H1 (cell line): ENCODE measurements at regions not wholly inside any gene's neighbourhood (a gene's known extent, or its start where the extent isn't known, plus 50 kb on each side); places are given as distances from the start of the nearest gene placed in this dataset.

ENCODE experiments used
- CTCF ChIA-PET: fragments of 300-600 bp; sonication (Branson Sonifier 250); formaldehyde crosslinking; loops from one replicate; lab custom pipeline; 2021; ENCODE audit not compliant: partially characterized antibody; lab: Charles Lee
- POLR2A ChIA-PET: fragments of 300-600 bp; sonication (Branson Sonifier 250); formaldehyde crosslinking; loops from one replicate; lab custom pipeline; 2021; ENCODE audit warnings: inconsistent platforms; ENCODE audit not compliant: partially characterized antibody; lab: Charles Lee
- DNase-seq, 2 experiments: peaks; one replicate each; pipeline versions ENCODE4 v3.0.0 to v3.0.0-alpha.2; 2010 to 2022; ENCODE audit warnings: low spot score in 2 of 2, low read depth in 1 of 2, mixed read lengths in 1 of 2
- FAIRE-seq: peaks from 2 replicates; lab custom pipeline; 2011; peaks lifted over from hg19 to GRCh38; lab: Jason Lieb, UNC
- H2AFZ ChIP-seq: 2 replicates; pipeline ENCODE4 v1.8.1; 2012; ENCODE audit warnings: low read length, inconsistent platforms
- H2AK5ac ChIP-seq: 2 replicates; pipeline ENCODE4 v1.6.1; 2013; ENCODE audit warnings: low read depth, low read length
- H2BK120ac ChIP-seq: replicated peaks from 2 replicates; pipeline ENCODE3; 2013; ENCODE audit warnings: low read depth, low read length, inconsistent platforms
- H2BK12ac ChIP-seq: 2 replicates; pipeline ENCODE4 v1.6.1; 2013; ENCODE audit warnings: low read depth, low read length
- H2BK15ac ChIP-seq: 2 replicates; pipeline ENCODE4 v1.6.1; 2013; ENCODE audit warnings: low read length
- H2BK20ac ChIP-seq: 2 replicates; pipeline ENCODE4 v1.6.1; 2013; ENCODE audit warnings: low read length
- H2BK5ac ChIP-seq: 2 replicates; pipeline ENCODE4 v1.6.1; 2013; ENCODE audit warnings: low read depth, low read length
- H3K14ac ChIP-seq: 2 replicates; pipeline ENCODE4 v1.6.1; 2013; ENCODE audit warnings: inconsistent platforms; ENCODE audit not compliant: insufficient read length
- H3K18ac ChIP-seq: 2 replicates; pipeline ENCODE4 v1.6.1; 2013; ENCODE audit warnings: low read length; ENCODE audit errors: extremely low read depth
- H3K23ac ChIP-seq: 2 replicates; pipeline ENCODE4 v1.6.1; 2013; ENCODE audit warnings: inconsistent platforms; ENCODE audit not compliant: insufficient read length
- H3K23me2 ChIP-seq: 2 replicates; pipeline ENCODE4 v1.6.1; 2013; ENCODE audit warnings: low read depth, low read length
- H3K27ac ChIP-seq: 2 replicates; pipeline ENCODE4 v1.6.1; 2011; ENCODE audit warnings: low read depth, low read length, inconsistent platforms
- H3K27me3 ChIP-seq, 4 experiments: replicated peaks in 1 of 4; 1 replicate in 1 of 4; 2 replicates in 3 of 4; pipeline versions ENCODE4 v1.6.1 to v1.8.1; 2011 to 2013; ENCODE audit warnings: low read length in 3 of 4, mild to moderate bottlenecking in 3 of 4, inconsistent platforms in 2 of 4, mixed read lengths in 2 of 4, moderate library complexity in 1 of 4; ENCODE audit not compliant: control insufficient read depth in 3 of 4, insufficient read depth in 3 of 4; ENCODE audit errors: extremely low read depth in 1 of 4
- H3K36me3 ChIP-seq, 4 experiments: 2 replicates each; pipeline versions ENCODE4 v1.6.1 to v1.8.1; 2011 to 2013; ENCODE audit warnings: mild to moderate bottlenecking in 4 of 4, low read length in 3 of 4, moderate library complexity in 2 of 4, control low read depth in 1 of 4, inconsistent platforms in 1 of 4; ENCODE audit not compliant: insufficient read depth in 4 of 4, control insufficient read depth in 2 of 4
- H3K4ac ChIP-seq: replicated peaks from 2 replicates; pipeline ENCODE3; 2013; ENCODE audit warnings: low read length, low read depth, mixed read lengths, inconsistent platforms; ENCODE audit not compliant: insufficient read length
- H3K4me1 ChIP-seq, 4 experiments: replicated peaks in 1 of 4; 1 replicate in 1 of 4; 2 replicates in 3 of 4; pipeline versions ENCODE4 v1.6.1 to v1.8.1; 2011 to 2013; ENCODE audit warnings: low read length in 3 of 4, inconsistent platforms in 2 of 4, mixed read lengths in 1 of 4; ENCODE audit not compliant: insufficient read depth in 4 of 4, control insufficient read depth in 3 of 4
- H3K4me2 ChIP-seq, 2 experiments: 2 replicates each; pipeline versions ENCODE4 v1.6.1 to v1.8.1; 2011 to 2013; ENCODE audit warnings: low read depth in 2 of 2, low read length in 2 of 2, control low read depth in 1 of 2, inconsistent platforms in 1 of 2, mild to moderate bottlenecking in 1 of 2; ENCODE audit not compliant: insufficient read depth in 1 of 2
- H3K4me3 ChIP-seq, 4 experiments: fragments of 200-600, 300-600 bp in 1 of 4; sonication (generic), shearing (Covaris generic), sonication (Bioruptor Twin) in 1 of 4; 2 replicates each; pipeline versions ENCODE4 v1.5.1 to v1.8.1; 2011 to 2016; ENCODE audit warnings: low read length in 4 of 4, low read depth in 3 of 4, control low read depth in 2 of 4, inconsistent platforms in 2 of 4, mild to moderate bottlenecking in 2 of 4, mixed read lengths in 1 of 4, moderate library complexity in 1 of 4; ENCODE audit not compliant: insufficient read depth in 2 of 4; ENCODE audit errors: extremely low read depth in 1 of 4
- H3K56ac ChIP-seq: replicated peaks from 2 replicates; pipeline ENCODE3; 2013; ENCODE audit warnings: low read depth, mild to moderate bottlenecking, mixed read lengths, low read length, inconsistent platforms; ENCODE audit not compliant: insufficient read length
- H3K79me1 ChIP-seq: 2 replicates; pipeline ENCODE4 v1.6.1; 2013; ENCODE audit warnings: low read depth, low read length, control low read depth
- H3K79me2 ChIP-seq, 2 experiments: 2 replicates each; pipeline versions ENCODE4 v1.6.1 to v1.8.1; 2012 to 2013; ENCODE audit warnings: low read length in 2 of 2, mild to moderate bottlenecking in 2 of 2, inconsistent platforms in 1 of 2; ENCODE audit not compliant: insufficient read depth in 2 of 2, control insufficient read depth in 1 of 2
- H3K9ac ChIP-seq, 4 experiments: replicated peaks in 1 of 4; 1 replicate in 1 of 4; 2 replicates in 3 of 4; pipeline versions ENCODE4 v1.6.1 to v1.8.1; 2011 to 2013; ENCODE audit warnings: low read depth in 3 of 4, low read length in 3 of 4, control low read depth in 2 of 4, mild to moderate bottlenecking in 2 of 4, moderate library complexity in 2 of 4, inconsistent platforms in 1 of 4; ENCODE audit errors: extremely low read depth in 1 of 4
- H3K9me3 ChIP-seq, 2 experiments: 2 replicates each; pipeline versions ENCODE4 v1.6.1 to v1.8.1; 2012 to 2013; ENCODE audit warnings: mild to moderate bottlenecking in 2 of 2, moderate library complexity in 2 of 2, control low read depth in 1 of 2, inconsistent platforms in 1 of 2, low read depth in 1 of 2, low read length in 1 of 2, mixed read lengths in 1 of 2; ENCODE audit not compliant: insufficient read depth in 2 of 2
- H4K20me1 ChIP-seq, 2 experiments: replicated peaks in 1 of 2; 2 replicates each; pipeline versions ENCODE3 to v1.8.1; 2011 to 2013; ENCODE audit warnings: inconsistent platforms in 2 of 2, low read length in 2 of 2, mild to moderate bottlenecking in 1 of 2; ENCODE audit not compliant: insufficient read depth in 2 of 2, control insufficient read depth in 1 of 2
- H4K5ac ChIP-seq: 2 replicates; pipeline ENCODE4 v1.6.1; 2013; ENCODE audit warnings: low read length, low read depth, mixed read lengths, inconsistent platforms; ENCODE audit not compliant: insufficient read length
- H4K8ac ChIP-seq: 2 replicates; pipeline ENCODE4 v1.8.0; 2013; ENCODE audit warnings: mild to moderate bottlenecking, moderate library complexity, low read length, inconsistent platforms; ENCODE audit not compliant: insufficient read depth; ENCODE audit errors: extremely low read depth
- H4K91ac ChIP-seq: replicated peaks from 2 replicates; pipeline ENCODE3; 2013; ENCODE audit warnings: low read length, mixed read lengths, inconsistent platforms; ENCODE audit not compliant: insufficient read length
- EZH2 ChIP-seq: fragments of 200-600 bp; sonication (generic); IDR thresholded peaks from 2 replicates; pipeline ENCODE4 v1.7.1; 2012; ENCODE audit warnings: low read depth, mild to moderate bottlenecking, moderate library complexity, low read length, inconsistent platforms; ENCODE audit not compliant: severe bottlenecking
- HDAC2 ChIP-seq, 2 experiments: fragments of 300-600 bp in 1 of 2; sonication (generic) in 1 of 2; IDR thresholded peaks; 2 replicates each; pipeline ENCODE4 v1.6.1; 2011 to 2012; ENCODE audit warnings: low read depth in 2 of 2, low read length in 2 of 2, mild to moderate bottlenecking in 2 of 2, moderate library complexity in 2 of 2, borderline replicate concordance in 1 of 2, inconsistent platforms in 1 of 2
- JUN ChIP-seq: IDR thresholded peaks from 2 replicates; pipeline ENCODE4 v1.6.1; 2011; ENCODE audit warnings: low read depth, mild to moderate bottlenecking, improper control_type of control experiment, low read length
- RAD21 ChIP-seq, 2 experiments: IDR thresholded peaks in 1 of 2; conservative IDR thresholded peaks in 1 of 2; 2 replicates each; pipeline ENCODE4 v1.6.1; 2011; ENCODE audit warnings: low read depth in 2 of 2, low read length in 2 of 2, improper control_type of control experiment in 1 of 2, inconsistent platforms in 1 of 2, mild to moderate bottlenecking in 1 of 2, moderate library complexity in 1 of 2
- TAF1 ChIP-seq: IDR thresholded peaks from 2 replicates; pipeline ENCODE4 v1.6.1; 2011; ENCODE audit warnings: mild to moderate bottlenecking, low read depth, low read length
- YY1 ChIP-seq: IDR thresholded peaks from 2 replicates; pipeline ENCODE4 v1.6.1; 2011; ENCODE audit warnings: low read depth, mild to moderate bottlenecking, low read length
- WGBS, 2 experiments: shearing (Covaris generic) in 1 of 2; methylation state at CpG; one replicate each; pipeline versions ENCODE4 v1.1.6 to v1.1.7; 2013 to 2015; ENCODE audit warnings: low lambda C conversion rate in 2 of 2, mixed read lengths in 2 of 2, inconsistent platforms in 1 of 2, low coverage in 1 of 2, missing lambda C conversion rate in 1 of 2; ENCODE audit not compliant: insufficient replicate concordance in 2 of 2, insufficient coverage in 1 of 2, insufficient read length in 1 of 2; ENCODE audit errors: extremely low coverage in 1 of 2, missing lambda C conversion rate in 1 of 2; 5-methylcytosine and 5-hydroxymethylcytosine counted together
- TF ChIP-seq, protein P1 (sequence below): IDR thresholded peaks from 2 replicates; pipeline ENCODE4 v1.6.1; 2011; ENCODE audit warnings: low read depth, mild to moderate bottlenecking, low read length; ENCODE audit not compliant: insufficient read depth

- FAIRE-seq: no peak
Observed at GRCh38 chr1:82837766-82838465, 1037.2 kb downstream of the ADGRL2 start.

More at GRCh38 chr1:82837766-82838465, 1037.2 kb downstream of the ADGRL2 start:
- no peaks in the 10 kb centered on the region for H4K20me1 ChIP-seq
- no peak overlapping the region for H3K4ac ChIP-seq
- no peak overlapping the region for H2AK5ac ChIP-seq
- WGBS, 2 experiments: 80% methylated on average over 6 of the region's 6 CpGs; no CpG with 5 or more reads in 1 of the 2 experiments
- CTCF ChIA-PET: interaction anchor here (0.7 kb wide), 1 partner anchor 11 kb away, joined by 4 read pairs; no protein-coding TSS in a partner anchor
- DNase-seq: no peak
- peak overlapping the region; percentile 56 for H4K91ac ChIP-seq
- H3K23ac ChIP-seq: no peak overlapping the region
- H2AFZ ChIP-seq: no peak overlapping the region; the same call in 1 of the 2 replicates
- no peak overlapping the region for H3K18ac ChIP-seq
- POLR2A ChIA-PET: interaction anchor here (1.2 kb wide), 1 partner anchor 13 kb away, joined by 3 read pairs; no protein-coding TSS in a partner anchor
- 0 out of 2 replicates have a peak overlapping the region, but pooled peaks have one; percentile 9 for H2BK5ac ChIP-seq
- no peaks in the 10 kb centered on the region for H3K79me1 ChIP-seq
- TF ChIP-seq HDAC2 (IDR thresholded peaks at IDR 0.05; ENCODE audit: borderline replicate concordance in 1 of 2, low read depth in 2 of 2, low read length in 2 of 2) (no peak), TAF1 (no peak), RAD21 (IDR thresholded peaks at IDR 0.05 in 1 of 2, conservative IDR thresholded peaks at IDR 0.05 in 1 of 2; ENCODE audit: low read depth in 2 of 2, low read length in 2 of 2) (no peak), EZH2 (no peak), YY1 (no peak), JUN (no peak)
- TF ChIP-seq, protein P1, sequence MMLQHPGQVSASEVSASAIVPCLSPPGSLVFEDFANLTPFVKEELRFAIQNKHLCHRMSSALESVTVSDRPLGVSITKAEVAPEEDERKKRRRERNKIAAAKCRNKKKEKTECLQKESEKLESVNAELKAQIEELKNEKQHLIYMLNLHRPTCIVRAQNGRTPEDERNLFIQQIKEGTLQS: no peak
- TF ChIP-seq, all 59 proteins: peak for 0
- Histone ChIP-seq H4K8ac (no peak overlapping the region), H3K27me3 (no peaks in the 10 kb centered on the region), H3K27ac (no peak overlapping the region), H4K5ac (no peak overlapping the region), H3K79me2 (peaks cover 0 to 24% of the 10 kb centered on the region in 2 experiments; a peak in 2 of 4 replicates), H3K14ac (no peak overlapping the region), H2BK12ac (no peak overlapping the region), H3K9me3 (no peaks in the 10 kb centered on the region), H2BK120ac (no peak overlapping the region), H2BK20ac (no peak overlapping the region), H3K4me3 (no peak overlapping the region), H3K9ac (no peak overlapping the region), H3K4me2 (no peak overlapping the region), H3K4me1 (peaks cover 0 to 10% (median 4%) of the 10 kb centered on the region in 4 experiments; a peak in 2 of 7 replicates), H2BK15ac (no peak overlapping the region), H3K23me2 (no peaks in the 10 kb centered on the region; the same call in 1 of the 2 replicates), H3K56ac (no peak overlapping the region), H3K36me3 (no peaks in the 10 kb centered on the region)
